Skin of body (tissue), 1 donor: ENCODE measurements at regions not wholly inside any gene's neighbourhood (a gene's known extent, or its start where the extent isn't known, plus 50 kb on each side); places are given as distances from the start of the nearest gene placed in this dataset.
A peak's percentile ranks its signal among the peaks of the same experiment; 100 is the strongest.

Experiments used
- DNase-seq: peaks from one replicate; lab custom pipeline; 2025; lab: John Stamatoyannopoulos, UW

DNA sequence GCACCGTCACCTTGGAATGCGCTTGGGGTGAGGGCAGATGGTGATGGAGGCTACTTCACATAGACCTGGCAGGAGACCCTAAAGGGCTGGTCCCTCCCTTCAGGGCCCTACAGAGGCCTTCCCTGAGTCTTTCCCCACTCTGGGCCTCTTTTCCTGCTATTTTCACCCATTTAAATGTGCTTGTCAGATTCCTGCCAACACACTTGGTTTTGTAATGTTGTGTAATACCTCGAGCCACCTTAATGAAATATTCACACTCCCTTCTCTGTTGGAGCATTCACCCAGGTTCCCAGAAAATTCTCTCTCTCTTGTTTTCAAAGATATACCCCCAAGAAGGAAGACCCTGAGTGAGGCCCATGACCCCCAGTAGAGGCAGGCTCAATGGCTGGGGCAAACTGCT, 456.6 kb upstream of the DYNLRB2 start:
- DNase-seq: no peak

DNA sequence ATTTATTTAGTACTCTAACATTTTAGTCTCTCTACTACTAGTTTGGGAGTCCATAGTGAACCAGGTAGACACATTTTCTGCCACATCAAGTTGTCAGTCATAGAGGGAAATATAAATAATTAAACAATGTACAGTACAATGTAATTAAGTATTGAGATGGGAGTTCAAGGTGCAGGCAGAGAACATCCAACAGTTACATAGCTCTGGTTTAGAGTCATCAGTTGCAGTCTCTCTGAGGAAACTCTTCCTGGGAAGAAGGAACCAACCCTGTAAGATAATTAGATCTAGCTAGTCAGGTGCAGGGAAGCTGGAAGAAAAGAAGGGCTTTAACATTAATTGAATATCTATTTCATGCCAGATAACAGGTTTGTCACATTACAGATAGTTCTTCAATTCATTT, 457.9 kb upstream of the DYNLRB2 start:
- DNase-seq: no peak

GRCh38 chr16:80081846-80082245, 458.9 kb upstream of the DYNLRB2 start:
- no peak for DNase-seq

- DNase-seq: no peak
Observed at GRCh38 chr16:80080287-80080851, 460.4 kb upstream of the DYNLRB2 start.

DNA sequence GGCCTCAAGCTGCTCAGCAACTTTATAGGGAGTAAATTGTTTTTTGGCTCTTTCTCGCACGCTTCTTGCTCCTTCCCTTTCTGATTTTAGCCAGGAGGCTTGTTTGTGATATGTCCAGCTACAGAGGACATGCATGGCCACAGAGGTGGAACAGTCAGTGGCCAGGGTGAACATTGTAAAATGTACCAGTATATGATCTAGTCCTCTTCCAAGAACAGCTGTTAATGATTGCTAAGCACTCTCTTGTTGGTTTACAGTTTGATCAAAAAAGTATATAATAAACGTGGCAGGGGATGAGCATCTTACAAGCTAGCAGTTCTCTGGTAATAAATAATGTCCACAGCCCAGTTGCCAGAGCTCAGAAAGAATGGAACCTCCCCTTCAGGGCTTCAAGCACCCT, 461.7 kb upstream of the DYNLRB2 start:
- DNase-seq: peak; percentile 38

DNA sequence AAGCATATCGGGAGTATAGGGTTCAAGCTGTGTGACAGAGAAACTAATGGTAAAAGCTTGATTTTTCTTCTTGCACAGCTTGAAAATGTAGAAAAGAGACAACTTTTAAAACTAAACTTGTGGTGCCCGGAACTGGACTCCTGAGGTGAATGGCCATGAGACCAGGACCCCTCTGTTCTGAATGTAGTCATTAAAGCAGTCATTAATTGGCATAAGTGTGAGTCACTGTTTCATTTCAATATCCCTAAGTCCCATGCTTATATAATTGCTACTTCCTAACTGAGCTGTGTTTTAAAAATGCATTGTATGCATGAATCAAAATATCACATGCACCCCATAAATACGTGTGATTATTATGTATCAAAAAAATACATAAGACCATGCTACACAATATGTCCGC, 463.1 kb upstream of the DYNLRB2 start:
- no peak for DNase-seq

GRCh38 chr16:80074329-80074728, 466.5 kb upstream of the DYNLRB2 start:
- no peak for DNase-seq

- DNase-seq: no peak
Observed at GRCh38 chr16:80071964-80072456, 468.8 kb upstream of the DYNLRB2 start.

- no peak for DNase-seq
Observed at GRCh38 chr16:80066805-80067580, 466.5 kb upstream of the MAF start.

DNA sequence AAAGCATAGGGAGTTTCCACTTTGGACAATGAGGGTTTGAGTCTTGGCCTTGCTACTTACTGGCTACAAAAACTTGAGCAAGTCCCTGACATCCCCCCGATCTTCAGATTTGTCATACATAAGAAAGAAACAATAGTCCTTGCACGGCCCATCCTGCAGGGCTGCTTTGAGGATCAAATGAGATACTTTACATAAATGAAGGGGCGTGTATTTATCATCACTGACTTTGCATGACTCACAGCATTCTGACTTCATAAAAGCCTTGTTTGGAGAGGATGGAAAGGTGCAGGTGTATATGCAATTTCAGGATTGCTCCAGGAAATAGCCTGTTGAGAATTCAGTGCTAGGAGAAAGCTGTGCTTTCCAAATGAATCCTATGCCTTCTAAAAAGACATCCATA, 465.0 kb upstream of the MAF start:
- no peak for DNase-seq

GRCh38 chr16:80063713-80064069, 463.2 kb upstream of the MAF start:
- DNase-seq: peak; percentile 73

- peak; percentile 78 for DNase-seq
Observed at GRCh38 chr16:80063031-80063712, 462.6 kb upstream of the MAF start.

DNA sequence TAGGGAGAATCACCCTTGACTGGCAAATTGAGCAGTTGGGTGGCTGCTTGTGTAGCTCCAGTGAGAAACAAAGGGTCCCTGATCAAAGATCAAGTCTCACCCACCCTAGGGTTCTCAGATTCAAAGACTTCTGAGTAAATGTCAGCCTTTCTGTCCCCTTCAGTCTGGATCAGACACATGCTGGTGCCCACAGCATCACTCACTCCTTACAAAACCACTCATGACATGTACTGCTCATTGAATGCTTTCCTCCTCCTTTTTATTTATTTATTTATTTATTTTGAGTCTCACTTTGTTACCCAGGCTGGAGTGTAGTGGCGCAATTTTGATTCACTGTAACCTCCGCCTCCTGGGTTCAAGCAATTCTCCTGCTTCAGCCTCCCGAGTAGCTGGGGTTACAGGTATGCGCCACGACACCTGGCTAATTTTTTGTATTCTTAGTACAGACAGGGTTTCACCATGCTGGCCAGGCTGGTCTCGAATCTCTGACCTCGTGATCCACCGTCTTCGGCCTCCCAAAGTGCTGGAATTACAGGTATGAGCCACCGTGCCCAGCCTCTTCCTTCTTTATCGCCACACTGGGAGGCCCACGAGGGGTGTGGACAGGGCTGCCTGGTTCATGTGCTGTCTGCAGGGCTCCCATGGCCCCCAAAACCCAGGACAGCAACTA, 462.0 kb upstream of the MAF start:
- no peak for DNase-seq

- no peak for DNase-seq
Observed at GRCh38 chr16:80060470-80060869, 459.9 kb upstream of the MAF start.

- no peak for DNase-seq
Observed at GRCh38 chr16:80059836-80060235, 459.3 kb upstream of the MAF start.

GRCh38 chr16:80058214-80058613, 457.7 kb upstream of the MAF start:
- DNase-seq: peak; percentile 83

GRCh38 chr16:80056324-80056723, 455.8 kb upstream of the MAF start:
- peak; percentile 28 for DNase-seq

DNA sequence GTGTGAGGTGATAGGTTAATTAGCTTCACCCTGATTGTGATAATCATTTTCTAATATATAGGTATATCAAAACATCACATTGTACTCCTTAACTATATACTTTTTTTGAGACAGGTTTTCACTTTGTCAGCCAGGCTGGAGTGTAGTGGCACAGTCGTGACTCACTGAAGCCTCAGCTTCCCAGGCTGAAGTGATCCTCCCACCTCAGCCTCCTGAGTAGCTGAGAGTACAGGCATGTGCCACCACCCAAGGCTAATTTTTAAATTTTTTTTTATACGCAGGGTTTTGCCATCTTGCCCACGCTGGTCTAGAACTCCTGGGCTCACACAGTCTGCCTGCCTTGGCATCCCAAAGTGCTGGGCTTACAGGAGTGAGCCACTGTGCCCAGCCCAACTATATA, 455.3 kb upstream of the MAF start:
- DNase-seq: no peak

- DNase-seq: no peak
Observed at GRCh38 chr16:80054647-80055046, 454.1 kb upstream of the MAF start.

DNA sequence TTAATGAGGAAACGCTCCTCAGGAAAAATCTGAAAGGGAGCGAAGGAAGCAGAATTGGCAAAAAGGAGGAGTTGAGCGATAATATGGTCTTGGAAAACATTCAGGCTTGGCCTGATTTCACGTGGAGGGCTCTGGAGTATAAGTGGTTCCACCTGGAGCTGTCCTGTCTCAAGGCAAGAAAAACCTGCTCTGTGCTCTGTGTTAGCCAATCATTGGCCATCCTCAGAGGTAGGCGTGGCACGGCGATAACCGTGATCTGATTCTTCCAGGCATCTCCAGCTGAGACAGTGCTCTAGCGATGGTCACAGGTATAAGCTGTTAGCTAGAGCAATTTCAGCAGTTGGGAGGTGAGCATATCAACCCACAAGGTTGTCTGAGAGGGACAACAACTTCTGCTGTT, 450.5 kb upstream of the MAF start:
- no peak for DNase-seq

DNA sequence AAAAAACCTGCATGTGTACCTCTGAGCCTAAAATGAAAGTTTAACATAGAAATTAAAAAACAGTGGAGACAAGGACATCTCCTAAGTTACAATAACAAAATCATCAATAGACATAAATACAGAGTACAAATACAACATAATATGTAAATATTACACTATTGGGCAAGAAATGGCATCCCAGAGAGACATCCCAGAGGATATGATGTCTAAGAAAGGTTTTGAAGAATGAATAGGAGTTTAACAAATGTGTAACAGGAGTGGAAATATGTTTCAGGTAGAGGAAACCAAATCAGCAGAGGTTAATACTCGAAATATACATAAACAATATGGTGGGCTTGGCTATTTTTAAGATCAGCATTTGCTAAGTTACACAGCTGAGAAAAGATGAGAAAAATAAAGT, 447.7 kb upstream of the MAF start:
- no peak for DNase-seq

DNA sequence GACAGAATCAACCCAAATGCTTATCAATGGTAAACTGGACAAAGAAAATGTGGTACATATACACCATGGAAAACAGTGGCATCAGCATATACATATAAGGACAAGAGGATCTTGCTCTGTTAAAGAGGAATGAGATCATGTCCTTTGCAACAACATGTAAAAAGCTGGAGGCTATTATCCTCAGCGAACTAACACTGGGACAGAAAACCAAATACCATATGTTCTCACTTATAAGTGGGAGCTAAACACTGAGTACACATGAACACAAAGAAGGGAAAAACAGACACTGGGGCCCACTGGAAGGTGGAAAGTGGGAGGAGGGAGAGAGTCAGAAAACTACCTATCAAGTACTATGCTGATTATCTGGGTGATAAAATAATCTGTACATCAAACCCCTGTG, 447.3 kb upstream of the MAF start:
- peak; percentile 83 for DNase-seq
